ENCODE measurements at regions not wholly inside any gene's neighbourhood (a gene's known extent, or its start where the extent isn't known, plus 50 kb on each side); places are given as distances from the start of the nearest gene placed in this dataset.

DNA sequence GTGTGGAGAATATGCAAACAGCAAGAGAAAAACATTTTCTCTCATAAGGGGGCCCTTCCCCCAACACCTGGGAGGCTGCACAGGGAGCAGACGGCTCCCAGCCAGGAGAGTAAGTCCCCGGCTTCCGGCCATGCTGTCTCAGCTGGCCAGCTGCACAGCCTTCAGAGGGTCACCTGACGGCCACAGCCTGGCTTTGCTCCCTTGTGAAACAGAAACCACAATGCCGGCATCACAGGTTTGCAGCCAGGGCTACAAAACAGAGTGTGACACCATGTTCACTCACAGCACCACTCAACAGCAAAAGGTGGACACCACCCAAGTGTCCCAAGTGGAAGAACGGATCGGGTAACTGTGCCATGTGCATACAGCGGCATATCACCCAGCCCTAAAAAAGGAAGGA, 86.9 kb upstream of the GPC1 start:
- TF ChIP-seq EZH2 (IDR thresholded peaks at IDR 0.05; ENCODE audit: insufficient read depth, poor library complexity, severe bottlenecking) (no peak), EZH2phosphoT487 (IDR thresholded peaks at IDR 0.05; ENCODE audit: insufficient read depth, low read depth) (no peak)

All from GM23248 (cell line).